ENCODE measurements at regions not wholly inside any gene's neighbourhood (a gene's known extent, or its start where the extent isn't known, plus 50 kb on each side); places are given as distances from the start of the nearest gene placed in this dataset.
"Not testable (repeated sequence)": the region's sequence is repeated elsewhere in the genome, so short reads cannot be mapped to it uniquely, and the experiment has no call there.

GRCh38 chr10:78096486-78096885, 62.8 kb downstream of the RPS24 start:
- not testable (repeated sequence) for DNase-seq

GRCh38 chr10:78102593-78102992, 68.9 kb downstream of the RPS24 start:
- DNase-seq, result not testable (repeated sequence)

- DNase-seq, result no peak
Observed at GRCh38 chr10:78109210-78109609, 75.5 kb downstream of the RPS24 start.

GRCh38 chr10:78115135-78115853, 81.6 kb downstream of the RPS24 start:
- no peak for DNase-seq

- no peak for DNase-seq
Observed at GRCh38 chr10:78116361-78116760, 82.7 kb downstream of the RPS24 start.

GRCh38 chr10:78118591-78118990, 84.9 kb downstream of the RPS24 start:
- DNase-seq, result no peak

GRCh38 chr10:78121801-78122200, 88.1 kb downstream of the RPS24 start:
- DNase-seq, result no peak

- DNase-seq, result no peak
Observed at GRCh38 chr10:78124167-78124566, 90.5 kb downstream of the RPS24 start.

- DNase-seq, result no peak
Observed at GRCh38 chr10:78129211-78129610, 95.5 kb downstream of the RPS24 start.

GRCh38 chr10:78130966-78131710, 97.5 kb downstream of the RPS24 start:
- no peak for DNase-seq

GRCh38 chr10:78134773-78135306, 101.2 kb downstream of the RPS24 start:
- no peak for DNase-seq

- no peak for DNase-seq
Observed at GRCh38 chr10:78137147-78137546, 103.5 kb downstream of the RPS24 start.

GRCh38 chr10:78139341-78139740, 105.7 kb downstream of the RPS24 start:
- DNase-seq, result no peak

GRCh38 chr10:78140066-78140630, 106.5 kb downstream of the RPS24 start:
- DNase-seq, result no peak

GRCh38 chr10:78143576-78143975, 109.9 kb downstream of the RPS24 start:
- no peak for DNase-seq

- no peak for DNase-seq
Observed at GRCh38 chr10:78146200-78146599, 112.5 kb downstream of the RPS24 start.

- no peak for DNase-seq
Observed at GRCh38 chr10:78147202-78147601, 113.5 kb downstream of the RPS24 start.

- DNase-seq, result no peak
Observed at GRCh38 chr10:78148216-78148960, 114.7 kb downstream of the RPS24 start.

GRCh38 chr10:78148961-78149612, 115.4 kb downstream of the RPS24 start:
- no peak for DNase-seq

GRCh38 chr10:78150756-78151155, 117.1 kb downstream of the RPS24 start:
- no peak for DNase-seq

GRCh38 chr10:78155722-78156121, 122.1 kb downstream of the RPS24 start:
- no peak for DNase-seq

- no peak for DNase-seq
Observed at GRCh38 chr10:78160591-78160990, 126.9 kb downstream of the RPS24 start.

- no peak for DNase-seq
Observed at GRCh38 chr10:78162853-78163252, 129.2 kb downstream of the RPS24 start.
